GM21381 (cell line): ENCODE measurements at regions not wholly inside any gene's neighbourhood (a gene's known extent, or its start where the extent isn't known, plus 50 kb on each side); places are given as distances from the start of the nearest gene placed in this dataset.

Source experiments
- ATAC-seq: cut with Tn5 transposase; IDR thresholded peaks from one replicate; pipeline ENCODE4 v1.9.1; 2021; ENCODE audit warnings: mild to moderate bottlenecking, moderate library complexity; ENCODE audit not compliant: unreplicated experiment

DNA sequence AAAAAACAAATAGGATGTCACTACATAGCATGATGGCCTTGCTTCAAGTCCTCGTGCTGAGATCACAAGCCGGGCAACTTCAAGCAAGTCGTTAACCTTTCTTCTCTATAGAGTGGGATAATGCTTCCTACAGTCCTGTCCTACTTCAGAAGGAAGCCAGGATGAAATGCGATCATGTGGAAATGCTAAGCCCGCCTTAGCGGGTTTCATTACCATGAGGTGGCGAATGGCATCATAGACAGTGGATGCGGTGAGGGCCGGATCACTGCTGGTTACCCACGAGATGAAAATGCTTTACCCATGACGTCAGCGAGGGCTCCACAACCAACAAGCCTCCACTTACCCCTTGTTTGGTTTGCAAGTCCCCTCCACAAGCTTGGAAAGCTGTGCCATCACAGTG lies 206.4 kb downstream of the TBXT start:
- ATAC-seq: no peak

DNA sequence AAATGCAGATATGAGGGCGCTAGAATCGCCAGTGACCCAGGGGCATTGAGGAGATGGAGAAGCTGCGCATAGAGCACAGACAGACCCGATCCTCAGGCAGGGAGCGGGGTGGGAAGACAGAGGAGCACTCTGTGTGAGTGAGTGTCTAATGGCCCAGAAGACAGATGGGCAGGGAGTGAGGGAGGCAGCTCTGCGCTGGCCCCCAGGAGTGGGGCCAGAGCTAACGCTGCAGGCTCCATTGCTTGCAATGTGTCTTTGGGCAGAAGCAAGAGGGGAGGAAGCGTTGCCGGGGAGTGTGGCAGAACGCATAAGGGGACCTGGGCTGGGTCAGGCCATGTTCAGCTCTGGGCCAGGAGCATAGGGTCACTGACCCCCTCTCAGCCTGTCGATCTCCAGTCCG lies 207.0 kb downstream of the TBXT start:
- ATAC-seq: no peak

DNA sequence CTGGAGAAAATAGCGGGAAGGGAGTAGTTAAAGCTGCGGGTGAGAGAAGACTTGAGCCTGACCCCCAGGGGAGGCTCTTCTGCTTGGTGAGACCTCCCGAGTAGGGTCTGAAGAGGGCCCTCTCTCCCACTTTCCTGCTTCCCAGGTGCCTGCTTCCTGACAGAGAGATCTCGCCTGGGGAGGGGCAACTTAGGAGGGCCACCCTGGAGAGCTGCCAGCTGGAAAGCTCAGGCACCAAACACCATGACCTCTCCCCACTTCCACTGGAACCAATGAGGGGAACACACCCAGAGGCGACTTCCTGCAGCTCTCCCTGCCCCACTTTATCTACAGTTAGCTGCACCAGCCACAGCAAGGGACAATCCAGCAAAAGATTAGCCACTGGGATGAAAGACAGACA lies 208.0 kb downstream of the TBXT start:
- no peak for ATAC-seq

DNA sequence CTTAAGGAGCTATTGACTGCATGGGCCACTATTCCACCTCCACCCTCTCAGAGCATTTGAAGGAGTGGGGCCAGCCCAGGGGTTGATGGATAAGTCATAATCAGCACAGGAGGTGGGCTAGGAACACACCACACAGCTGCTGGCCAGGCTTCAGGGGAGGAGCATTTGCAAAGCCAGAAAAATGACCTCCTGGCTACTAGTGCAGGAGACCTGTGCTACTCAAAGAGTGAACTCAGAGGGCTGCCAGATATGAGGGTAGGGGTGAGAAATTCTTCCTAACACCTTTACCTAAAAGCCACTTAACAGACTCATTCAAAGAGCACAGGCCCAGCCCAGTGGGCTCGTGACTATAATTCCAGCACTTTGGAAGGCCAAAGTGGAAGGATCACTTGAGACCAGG lies 210.8 kb downstream of the TBXT start:
- no peak for ATAC-seq

DNA sequence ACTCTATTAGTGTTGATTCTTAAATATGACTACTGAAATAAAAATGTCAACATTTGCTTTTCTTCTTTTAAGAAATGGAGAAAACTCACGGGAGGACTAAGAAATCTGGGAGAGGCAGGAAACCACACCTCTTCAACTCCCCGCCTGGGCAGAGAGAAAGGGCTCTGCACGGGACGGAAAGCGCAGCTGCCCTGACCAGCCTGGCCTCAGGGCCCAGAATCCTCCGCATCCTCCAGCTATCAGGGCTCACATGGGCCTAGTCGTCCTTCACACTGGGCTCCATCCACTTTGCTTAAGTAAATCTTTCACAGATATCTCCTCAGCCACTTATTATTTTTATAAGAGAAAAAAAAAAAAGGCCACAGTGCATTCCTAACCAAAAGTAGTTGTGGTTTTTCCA lies 215.1 kb downstream of the TBXT start:
- no peak for ATAC-seq

DNA sequence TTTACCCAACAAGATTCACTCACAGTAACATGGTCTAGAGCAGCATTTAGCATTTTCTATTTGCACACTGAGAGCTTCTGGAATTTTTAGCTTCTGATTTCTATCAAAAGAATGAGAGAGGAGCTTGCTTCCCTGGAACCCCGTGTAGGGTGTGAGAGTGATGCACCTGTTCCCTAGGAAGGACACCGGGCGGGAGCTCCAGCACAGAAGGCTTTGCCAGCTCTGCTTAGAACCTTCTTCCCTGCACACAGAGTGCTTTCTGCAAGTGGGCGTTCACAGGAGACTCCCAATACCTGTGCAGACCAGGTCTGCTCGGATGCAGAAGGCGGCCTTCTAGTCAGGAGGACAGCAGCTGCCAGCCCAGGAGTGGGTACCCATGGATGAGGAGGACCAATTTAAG lies 217.3 kb downstream of the TBXT start:
- no peak for ATAC-seq

DNA sequence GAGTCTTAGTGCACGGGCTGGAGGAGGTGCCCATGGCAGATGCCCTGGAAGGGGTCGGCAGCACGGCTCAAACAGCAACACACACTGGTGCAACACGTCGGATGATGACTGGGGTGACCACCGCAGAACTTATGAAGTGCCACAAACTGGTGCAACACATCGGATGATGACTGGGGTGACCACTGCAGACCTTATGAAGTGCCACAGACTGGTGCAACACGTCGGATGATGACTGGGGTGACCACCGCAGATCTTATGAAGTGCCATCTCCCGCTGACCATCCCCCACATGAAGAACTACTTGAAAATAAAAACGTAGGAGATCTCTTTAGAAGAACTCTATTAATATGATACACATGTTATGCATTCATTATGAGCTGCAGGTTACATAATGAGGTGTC lies 218.3 kb downstream of the TBXT start:
- no peak for ATAC-seq

DNA sequence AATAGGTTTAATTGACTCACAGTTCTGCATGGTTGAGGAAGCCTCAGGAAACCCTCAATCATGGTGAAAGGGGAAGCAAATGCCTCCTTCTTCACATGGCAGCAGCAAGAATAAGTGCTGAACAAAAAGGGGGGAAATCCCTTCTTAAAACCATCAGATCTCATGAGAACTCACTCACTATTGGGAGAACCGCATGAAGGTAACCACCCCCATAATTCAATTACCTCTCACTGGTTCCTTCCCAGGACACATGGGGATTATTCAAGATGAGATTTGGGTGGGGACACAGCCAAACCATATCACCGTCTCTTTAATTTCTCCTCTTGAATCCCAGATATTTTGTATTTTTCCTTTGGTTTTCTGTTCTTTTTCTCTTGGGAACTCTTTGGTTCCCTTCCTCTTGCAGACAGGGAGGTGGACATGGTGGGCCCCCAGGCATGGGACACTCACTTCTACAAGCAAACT lies 223.6 kb downstream of the TBXT start:
- no peak for ATAC-seq

DNA sequence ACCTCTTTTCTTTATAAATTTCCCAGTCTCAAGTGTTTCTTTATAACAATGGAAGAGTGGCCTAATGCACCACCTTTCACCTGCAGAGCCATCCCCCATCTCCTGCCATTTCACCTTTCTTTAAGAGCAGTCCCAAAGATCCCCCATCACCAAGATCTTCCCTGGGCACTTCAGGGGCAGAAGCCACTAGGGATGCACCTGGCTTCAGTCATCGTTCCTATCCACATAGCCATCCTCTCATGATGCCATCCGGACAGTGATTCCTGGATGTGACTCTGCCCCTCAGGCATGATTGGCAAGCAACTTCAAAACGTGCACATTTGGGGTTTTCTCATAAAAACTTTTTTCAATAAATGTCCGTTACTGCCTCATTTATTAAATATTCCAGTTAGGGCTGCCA lies 225.9 kb downstream of the TBXT start:
- no peak for ATAC-seq

DNA sequence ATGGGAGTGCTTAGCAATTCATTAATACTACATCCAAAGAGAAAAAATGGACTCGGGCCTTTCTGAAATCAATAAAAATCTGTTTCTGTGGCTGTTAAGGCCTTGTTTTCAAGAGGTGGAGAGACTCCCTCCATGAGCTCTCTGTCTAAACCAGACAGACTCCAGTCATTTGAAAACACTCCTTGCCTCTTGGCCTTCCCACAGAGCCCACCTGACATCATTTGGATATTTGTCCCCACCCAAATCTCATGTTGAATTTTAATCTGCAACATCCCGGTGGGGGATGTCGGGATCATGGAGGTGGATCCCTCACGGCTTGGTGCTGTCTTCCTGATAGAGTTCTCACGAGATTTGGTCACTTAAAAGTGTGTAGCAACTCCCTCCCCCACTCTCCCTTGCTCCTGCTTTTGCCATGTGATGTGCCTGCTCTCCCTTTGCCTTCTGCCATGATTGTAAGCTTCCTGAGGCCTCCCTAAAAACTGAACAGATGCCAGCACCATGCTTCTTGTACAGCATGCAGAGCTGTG lies 226.3 kb downstream of the TBXT start:
- no peak for ATAC-seq

DNA sequence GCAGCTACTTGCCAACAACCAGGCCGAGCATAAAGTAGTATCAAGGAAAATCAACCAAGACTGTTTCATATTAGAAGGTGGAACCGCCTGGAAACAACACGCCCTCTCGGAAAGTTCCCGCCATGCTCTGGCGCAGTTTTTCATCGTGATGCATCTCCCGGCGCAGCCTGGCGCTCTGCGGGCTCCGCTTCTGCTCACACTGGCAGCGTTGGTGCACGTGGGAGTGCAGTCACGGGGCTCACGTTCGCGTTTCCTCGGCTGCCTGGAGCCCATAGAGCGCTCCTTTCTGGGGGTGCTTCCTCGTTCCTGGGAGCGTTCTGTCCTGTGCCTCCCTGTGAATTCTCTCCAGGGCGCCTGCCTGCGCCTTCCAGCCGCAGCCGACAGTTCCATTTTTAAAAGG lies 227.3 kb downstream of the TBXT start:
- ATAC-seq: no peak

DNA sequence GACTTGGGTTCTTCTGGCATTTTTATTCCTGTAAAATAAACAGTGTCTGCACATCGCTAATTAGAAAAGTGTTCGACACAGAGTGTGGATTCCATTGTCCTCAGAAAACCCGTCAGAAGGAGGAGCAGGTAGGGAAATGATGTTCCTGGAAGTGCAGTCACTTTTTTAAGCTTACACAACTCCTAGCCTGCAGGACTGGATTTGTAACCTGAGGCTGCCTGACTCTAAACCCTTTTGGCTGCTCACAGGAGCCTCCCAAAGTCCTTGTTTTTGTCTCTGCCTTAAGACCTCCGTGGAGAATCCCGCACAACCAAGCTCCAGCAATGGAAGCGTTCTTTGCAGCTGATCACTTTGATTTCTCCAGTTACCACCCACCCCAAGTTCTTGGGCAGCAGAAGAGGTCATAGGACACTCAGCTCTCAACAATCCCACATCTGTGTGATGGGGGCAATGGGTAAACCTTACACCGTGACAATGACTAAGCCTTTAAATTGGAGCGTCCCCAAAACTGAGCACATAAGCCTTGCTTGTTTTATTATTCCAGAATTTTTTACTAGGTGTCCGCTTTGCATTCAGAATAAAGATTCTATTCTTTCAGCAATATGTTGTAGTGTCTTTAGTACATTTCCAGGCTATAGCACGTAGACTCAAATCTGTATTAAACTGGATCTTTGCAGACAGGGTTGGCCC lies 227.9 kb downstream of the TBXT start:
- no peak for ATAC-seq

DNA sequence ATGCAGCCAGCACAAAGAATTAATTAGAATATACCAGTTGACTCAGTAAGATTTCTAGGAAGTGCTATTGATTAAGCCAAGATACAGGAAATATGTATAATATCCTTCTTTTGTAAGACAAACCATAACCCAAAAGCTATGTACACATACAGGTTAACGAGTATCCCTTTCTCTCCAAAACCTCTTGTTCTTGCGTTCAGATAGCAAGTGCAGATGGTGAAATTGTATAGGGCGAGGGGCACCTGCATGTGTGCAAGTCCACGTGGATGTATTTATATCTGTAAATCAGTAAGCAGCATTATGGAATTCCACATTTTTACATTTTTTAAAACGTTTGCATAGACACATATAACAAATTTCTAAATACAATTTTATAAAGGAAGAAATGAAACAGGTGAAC lies 228.6 kb downstream of the TBXT start:
- no peak for ATAC-seq

DNA sequence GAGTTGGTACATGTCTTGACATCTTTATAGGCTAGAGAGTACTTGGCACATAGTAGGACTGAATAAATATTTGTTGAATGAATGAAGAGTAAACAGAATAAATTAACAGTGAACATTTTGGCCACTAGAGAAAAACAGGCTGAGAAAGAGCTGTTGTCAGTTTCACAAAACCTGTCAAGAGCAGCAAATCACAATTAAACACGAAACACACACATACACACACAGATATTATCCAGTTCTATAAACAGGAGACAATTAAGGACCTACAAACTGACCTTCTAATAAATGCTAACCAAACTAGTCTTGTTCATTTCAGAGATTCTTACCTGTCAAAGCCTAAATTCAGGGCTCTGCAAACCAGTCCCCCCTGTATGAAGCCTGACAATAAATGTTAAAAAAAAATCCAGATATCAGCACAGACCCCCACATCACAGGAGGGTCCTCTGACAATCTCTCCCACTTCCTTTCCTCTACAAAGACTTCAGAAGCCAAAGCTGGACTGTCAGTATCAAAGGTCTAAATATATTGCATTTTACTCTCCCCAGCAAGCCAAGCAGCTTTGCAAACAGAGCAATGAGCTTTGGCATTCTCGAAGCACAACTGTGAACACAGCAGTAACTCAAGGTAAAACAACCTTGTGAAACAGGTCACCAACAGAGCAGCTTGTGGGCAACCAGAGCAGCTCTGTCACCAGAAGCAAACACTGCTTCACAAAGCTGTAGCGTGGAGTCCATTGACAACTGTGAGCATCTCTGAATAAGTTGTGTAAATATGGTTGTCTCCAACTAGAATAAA lies 229.9 kb downstream of the TBXT start:
- no peak for ATAC-seq

DNA sequence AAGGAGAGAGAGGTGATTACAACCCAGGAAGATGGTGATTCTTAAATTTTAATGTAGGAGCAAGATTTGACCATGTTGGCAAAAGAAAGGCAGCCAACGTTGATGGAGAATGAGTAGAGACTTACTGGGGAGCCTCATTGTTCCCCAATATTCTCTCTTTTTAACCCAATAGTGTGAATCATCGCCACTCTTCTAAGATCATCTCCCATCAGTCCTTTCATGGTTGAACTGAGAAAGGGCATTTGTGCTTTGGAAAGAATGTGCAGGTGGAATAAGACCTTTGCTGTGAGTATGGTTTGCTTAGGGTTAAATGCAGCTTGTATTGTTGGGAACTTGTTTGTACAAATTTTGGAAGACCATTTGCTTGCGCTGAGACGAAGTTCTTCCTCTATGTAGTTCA lies 231.0 kb downstream of the TBXT start:
- ATAC-seq: no peak

DNA sequence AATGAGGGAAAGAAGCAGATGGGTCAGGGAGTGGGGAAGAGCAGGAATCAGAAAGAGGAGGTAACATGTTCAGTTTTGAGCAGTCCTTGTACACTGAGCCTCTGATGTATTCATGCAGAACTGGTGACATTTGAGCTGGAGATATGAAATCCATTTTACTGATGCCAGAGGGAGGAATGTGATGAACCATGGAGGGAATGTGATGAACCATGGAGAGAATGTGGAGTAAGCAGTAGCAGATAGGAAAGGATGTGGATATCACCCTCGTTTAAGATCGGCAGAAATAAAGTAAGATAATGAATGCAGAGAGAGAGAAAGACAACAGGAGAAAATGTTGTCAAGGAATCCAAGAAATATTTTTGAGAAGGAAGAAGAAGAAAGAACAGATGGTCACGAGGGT lies 231.6 kb downstream of the TBXT start:
- no peak for ATAC-seq

DNA sequence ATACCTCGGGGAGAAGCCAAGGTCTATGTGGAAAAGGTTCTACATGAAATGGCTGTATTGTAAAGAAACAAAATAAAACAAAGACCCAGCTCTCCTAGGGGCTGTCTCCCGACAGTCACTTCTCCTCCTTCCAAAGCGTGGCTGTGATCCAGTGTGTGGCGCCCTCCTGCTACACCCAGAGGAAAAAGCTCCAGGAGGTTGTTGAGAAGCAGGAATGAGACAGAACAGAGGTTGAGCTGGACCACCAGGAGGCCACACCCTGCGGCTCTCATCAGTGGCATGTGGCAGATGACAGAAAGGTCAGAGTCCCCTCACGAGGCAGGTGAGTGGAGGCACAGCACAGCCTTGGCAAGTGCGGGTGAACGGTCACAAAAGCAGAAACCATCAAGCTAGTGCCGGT lies 236.0 kb downstream of the TBXT start:
- no peak for ATAC-seq

DNA sequence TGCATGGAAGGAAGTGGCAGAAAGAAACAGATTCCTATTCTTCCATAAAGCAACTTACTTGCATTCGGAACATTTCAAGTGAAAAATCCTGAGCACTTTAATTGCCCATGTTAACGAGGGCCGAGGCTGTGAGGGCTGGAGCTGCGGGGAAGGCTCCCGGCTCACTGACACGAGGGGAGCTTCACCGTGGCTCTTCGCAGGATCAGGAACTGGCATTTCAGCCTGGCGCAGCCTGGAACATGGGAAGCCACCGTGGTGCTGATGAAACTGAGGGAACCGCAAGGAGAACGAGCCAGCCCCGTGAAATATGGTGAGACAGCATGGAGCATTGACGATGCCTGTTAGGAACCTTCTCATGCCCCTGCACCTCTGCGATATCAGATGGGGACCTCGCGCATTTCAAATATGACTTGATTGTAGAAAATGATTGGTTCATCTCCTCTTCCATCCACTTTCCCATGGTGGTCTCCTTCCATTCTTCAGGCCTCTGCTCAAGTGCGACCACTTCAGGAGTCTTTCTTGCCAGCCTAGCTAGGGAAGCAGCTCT lies 236.9 kb downstream of the TBXT start:
- ATAC-seq: no peak

DNA sequence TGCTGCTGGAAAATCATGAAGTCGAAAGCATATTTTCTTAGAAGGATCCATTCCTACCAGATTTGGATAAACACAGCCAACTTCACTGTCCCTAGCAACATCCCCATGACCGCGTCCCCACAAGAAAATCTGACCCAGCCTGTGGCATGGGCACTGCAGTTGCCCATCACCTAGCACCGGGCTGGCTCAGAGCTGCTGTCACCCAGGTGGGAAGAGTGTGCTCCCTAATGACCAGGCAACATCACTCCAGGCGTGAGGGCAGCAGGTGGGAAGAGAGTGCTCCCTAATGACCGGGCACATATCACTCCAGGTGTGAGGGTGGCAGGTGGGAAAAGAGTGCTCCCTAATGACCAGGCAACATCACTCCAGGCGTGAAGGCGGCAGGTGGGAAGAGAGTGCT lies 238.0 kb downstream of the TBXT start:
- no peak for ATAC-seq

DNA sequence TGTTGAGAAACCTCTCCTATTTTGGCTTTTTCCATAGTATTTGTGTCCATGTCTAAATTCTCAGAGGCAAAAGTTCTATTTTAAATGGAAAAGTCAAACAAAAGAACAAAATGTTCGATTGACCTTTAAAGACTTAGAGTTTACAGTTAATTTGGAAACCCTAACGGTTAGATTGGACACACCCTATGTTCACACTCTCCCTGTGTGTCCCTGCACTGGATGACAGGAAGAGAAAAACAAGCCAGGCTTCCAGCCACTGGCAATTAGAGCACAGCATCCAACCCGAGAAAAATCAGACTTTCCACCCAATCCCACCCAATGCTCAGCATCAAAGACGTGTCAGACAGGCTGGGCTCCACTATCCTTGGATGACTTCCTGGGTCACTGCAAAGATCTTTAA lies 241.3 kb downstream of the TBXT start:
- no peak for ATAC-seq

DNA sequence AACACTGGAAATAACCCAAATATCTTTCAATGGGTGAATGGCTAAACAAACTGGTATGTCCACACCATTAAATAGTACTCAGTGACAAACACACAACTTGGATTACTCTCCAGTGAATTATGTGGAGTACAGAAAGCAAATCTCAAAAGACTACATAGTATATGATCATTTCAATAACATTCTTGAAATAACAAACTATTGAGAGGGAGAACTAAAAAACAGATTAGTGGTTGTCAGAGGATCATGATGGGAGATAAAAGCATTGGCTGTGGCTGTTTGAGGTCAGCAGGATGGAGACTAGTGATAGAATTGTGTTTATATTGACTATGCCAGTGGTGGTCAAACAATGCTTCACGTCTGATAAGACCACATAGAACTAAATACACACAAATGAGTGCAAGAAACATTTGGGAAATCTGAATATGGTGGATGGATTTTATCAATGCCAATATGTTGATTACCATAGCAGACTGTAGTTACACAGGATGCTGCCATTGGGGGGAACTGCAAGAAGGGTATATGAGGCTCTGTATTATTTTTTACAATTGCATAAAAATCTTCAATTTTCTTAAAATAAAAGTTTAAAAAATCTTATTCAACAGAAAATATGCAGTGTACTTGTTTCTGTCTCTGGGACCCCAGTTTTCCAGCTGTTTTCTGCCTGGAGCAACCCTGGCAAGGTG lies 242.0 kb downstream of the TBXT start:
- ATAC-seq: no peak
